GM23338 (cell line): ENCODE measurements at regions not wholly inside any gene's neighbourhood (a gene's known extent, or its start where the extent isn't known, plus 50 kb on each side); places are given as distances from the start of the nearest gene placed in this dataset.

Experiments used
- POLR2AphosphoS5 ChIP-seq: IDR thresholded peaks from 2 replicates; pipeline ENCODE4 v1.6.1; 2016; ENCODE audit warnings: antibody characterized with exemption, low read depth
- TF ChIP-seq, protein P1 (sequence below), 2 experiments: fragments of 200-600 bp in 1 of 2; sonication (generic) in 1 of 2; conservative IDR thresholded peaks; 2 replicates each; pipeline versions ENCODE4 v1.5.1 to v1.6.1; 2016 to 2017; ENCODE audit warnings: antibody characterized with exemption in 2 of 2, low read depth in 2 of 2, mild to moderate bottlenecking in 2 of 2, moderate library complexity in 1 of 2

GRCh38 chr7:41889040-41889439 is 186.2 kb upstream of the INHBA start:
- TF ChIP-seq, protein P1, sequence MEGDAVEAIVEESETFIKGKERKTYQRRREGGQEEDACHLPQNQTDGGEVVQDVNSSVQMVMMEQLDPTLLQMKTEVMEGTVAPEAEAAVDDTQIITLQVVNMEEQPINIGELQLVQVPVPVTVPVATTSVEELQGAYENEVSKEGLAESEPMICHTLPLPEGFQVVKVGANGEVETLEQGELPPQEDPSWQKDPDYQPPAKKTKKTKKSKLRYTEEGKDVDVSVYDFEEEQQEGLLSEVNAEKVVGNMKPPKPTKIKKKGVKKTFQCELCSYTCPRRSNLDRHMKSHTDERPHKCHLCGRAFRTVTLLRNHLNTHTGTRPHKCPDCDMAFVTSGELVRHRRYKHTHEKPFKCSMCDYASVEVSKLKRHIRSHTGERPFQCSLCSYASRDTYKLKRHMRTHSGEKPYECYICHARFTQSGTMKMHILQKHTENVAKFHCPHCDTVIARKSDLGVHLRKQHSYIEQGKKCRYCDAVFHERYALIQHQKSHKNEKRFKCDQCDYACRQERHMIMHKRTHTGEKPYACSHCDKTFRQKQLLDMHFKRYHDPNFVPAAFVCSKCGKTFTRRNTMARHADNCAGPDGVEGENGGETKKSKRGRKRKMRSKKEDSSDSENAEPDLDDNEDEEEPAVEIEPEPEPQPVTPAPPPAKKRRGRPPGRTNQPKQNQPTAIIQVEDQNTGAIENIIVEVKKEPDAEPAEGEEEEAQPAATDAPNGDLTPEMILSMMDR (conservative IDR thresholded peaks at IDR 0.05; ENCODE audit: low read depth in 2 of 2) = no peak
- no peak for TF ChIP-seq POLR2AphosphoS5
